HG03175 (cell line): ENCODE measurements at regions not wholly inside any gene's neighbourhood (a gene's known extent, or its start where the extent isn't known, plus 50 kb on each side); places are given as distances from the start of the nearest gene placed in this dataset.
"Not testable (repeated sequence)": the region's sequence is repeated elsewhere in the genome, so short reads cannot be mapped to it uniquely, and the experiment has no call there.

Source experiments
- ATAC-seq: cut with Tn5 transposase; IDR thresholded peaks from one replicate; pipeline ENCODE4 v1.9.1; 2021; ENCODE audit warnings: mild to moderate bottlenecking, moderate library complexity; ENCODE audit not compliant: unreplicated experiment

GRCh38 chr2:238520359-238520886 lies 93.7 kb downstream of the ASB1 start:
- no peak for ATAC-seq

GRCh38 chr2:238521002-238521401 lies 94.3 kb downstream of the ASB1 start:
- no peak for ATAC-seq

- ATAC-seq, result no peak
Measured at GRCh38 chr2:238521870-238522269, 95.1 kb downstream of the ASB1 start.

GRCh38 chr2:238523158-238524110 lies 96.7 kb downstream of the ASB1 start:
- ATAC-seq, result no peak

- ATAC-seq, result no peak
Measured at GRCh38 chr2:238524426-238524983, 97.8 kb downstream of the ASB1 start.

- no peak for ATAC-seq
Measured at GRCh38 chr2:238525990-238526389, 99.3 kb downstream of the ASB1 start.

- no peak for ATAC-seq
Measured at GRCh38 chr2:238527565-238527964, 100.8 kb downstream of the ASB1 start.

- no peak for ATAC-seq
Measured at GRCh38 chr2:238528953-238529781, 102.4 kb downstream of the ASB1 start.

GRCh38 chr2:238531017-238531645 lies 104.4 kb downstream of the ASB1 start:
- not testable (repeated sequence) for ATAC-seq

- not testable (repeated sequence) for ATAC-seq
Measured at GRCh38 chr2:238543732-238544131, 117.0 kb downstream of the ASB1 start.

- no peak for ATAC-seq
Measured at GRCh38 chr2:238548902-238549462, 122.3 kb downstream of the ASB1 start.

GRCh38 chr2:238549866-238550265 lies 123.1 kb downstream of the ASB1 start:
- no peak for ATAC-seq

GRCh38 chr2:238551091-238551490 lies 124.4 kb downstream of the ASB1 start:
- no peak for ATAC-seq

- no peak for ATAC-seq
Measured at GRCh38 chr2:238552226-238552625, 125.5 kb downstream of the ASB1 start.

GRCh38 chr2:238553159-238553558 lies 126.4 kb downstream of the ASB1 start:
- no peak for ATAC-seq

- ATAC-seq, result no peak
Measured at GRCh38 chr2:238554468-238555315, 128.0 kb downstream of the ASB1 start.

GRCh38 chr2:238555786-238556542 lies 129.2 kb downstream of the ASB1 start:
- ATAC-seq, result no peak

- ATAC-seq, result no peak
Measured at GRCh38 chr2:238557431-238557830, 130.7 kb downstream of the ASB1 start.

GRCh38 chr2:238557936-238558335 lies 131.2 kb downstream of the ASB1 start:
- no peak for ATAC-seq
